Epithelial cell of esophagus (primary cell): ENCODE measurements at regions not wholly inside any gene's neighbourhood (a gene's known extent, or its start where the extent isn't known, plus 50 kb on each side); places are given as distances from the start of the nearest gene placed in this dataset.
A peak's percentile ranks its signal among the peaks of the same experiment; 100 is the strongest.
"Not testable (repeated sequence)": the region's sequence is repeated elsewhere in the genome, so short reads cannot be mapped to it uniquely, and the experiment has no call there.

Experiments
- DNase-seq: peaks from one replicate; pipeline ENCODE4 v3.0.0; 2010; ENCODE audit warnings: low read depth
- H3K4me3 ChIP-seq: 2 replicates; pipeline ENCODE4 v1.5.1; 2011; ENCODE audit warnings: mild to moderate bottlenecking, low read length, control low read depth
- CTCF ChIP-seq: IDR thresholded peaks from 2 replicates; pipeline ENCODE4 v1.5.1; 2011; ENCODE audit warnings: low read depth, mild to moderate bottlenecking, low read length, control low read depth, inconsistent platforms; ENCODE audit not compliant: insufficient read depth; ENCODE audit errors: missing control alignments

GRCh38 chr11:50186146-50186545 lies 153.5 kb downstream of the OR4C45 start:
- no peak overlapping the region for H3K4me3 ChIP-seq
- no peak for TF ChIP-seq CTCF
- DNase-seq, result peak; percentile 27

GRCh38 chr11:50187220-50187619 lies 154.5 kb downstream of the OR4C45 start:
- no peak for TF ChIP-seq CTCF
- no peak overlapping the region for H3K4me3 ChIP-seq
- DNase-seq, result no peak

- no peak for TF ChIP-seq CTCF
- DNase-seq, result peak; percentile 2
- no peak overlapping the region for H3K4me3 ChIP-seq
These were observed 155.4 kb downstream of the OR4C45 start for GRCh38 chr11:50188040-50188439.

GRCh38 chr11:50192743-50193142 lies 160.1 kb downstream of the OR4C45 start:
- no peak overlapping the region for H3K4me3 ChIP-seq
- TF ChIP-seq CTCF, result no peak
- DNase-seq, result no peak

- H3K4me3 ChIP-seq, result no peak overlapping the region
- DNase-seq, result no peak
- no peak for TF ChIP-seq CTCF
These were observed 181.7 kb downstream of the OR4C45 start for GRCh38 chr11:50214376-50214775.

GRCh38 chr11:50220651-50221050 lies 188.0 kb downstream of the OR4C45 start:
- no peak for TF ChIP-seq CTCF

GRCh38 chr11:50238368-50238767 lies 205.7 kb downstream of the OR4C45 start:
- not testable (repeated sequence) for DNase-seq, H3K4me3 ChIP-seq

More at GRCh38 chr11:50220651-50221050, 188.0 kb downstream of the OR4C45 start:
- DNase-seq, result no peak
- H3K4me3 ChIP-seq, result no peak overlapping the region

- H3K4me3 ChIP-seq, result no peak overlapping the region
- DNase-seq, result no peak
- TF ChIP-seq CTCF, result no peak
These were observed 213.5 kb downstream of the OR4C45 start for GRCh38 chr11:50246183-50246582.
